NOMO-1 treated with dmso at 0.1 percent for 144 hours (cell line): ENCODE measurements at regions not wholly inside any gene's neighbourhood (a gene's known extent, or its start where the extent isn't known, plus 50 kb on each side); places are given as distances from the start of the nearest gene placed in this dataset.
"Not testable (repeated sequence)": the region's sequence is repeated elsewhere in the genome, so short reads cannot be mapped to it uniquely, and the experiment has no call there.

Source experiments
- DNase-seq: peaks from one replicate; lab custom pipeline; 2025; ENCODE audit not compliant: unreplicated experiment; lab: John Stamatoyannopoulos, UW

GRCh38 chr1:96865731-96866685, 144.4 kb downstream of the PTBP2 start:
- no peak for DNase-seq

DNA sequence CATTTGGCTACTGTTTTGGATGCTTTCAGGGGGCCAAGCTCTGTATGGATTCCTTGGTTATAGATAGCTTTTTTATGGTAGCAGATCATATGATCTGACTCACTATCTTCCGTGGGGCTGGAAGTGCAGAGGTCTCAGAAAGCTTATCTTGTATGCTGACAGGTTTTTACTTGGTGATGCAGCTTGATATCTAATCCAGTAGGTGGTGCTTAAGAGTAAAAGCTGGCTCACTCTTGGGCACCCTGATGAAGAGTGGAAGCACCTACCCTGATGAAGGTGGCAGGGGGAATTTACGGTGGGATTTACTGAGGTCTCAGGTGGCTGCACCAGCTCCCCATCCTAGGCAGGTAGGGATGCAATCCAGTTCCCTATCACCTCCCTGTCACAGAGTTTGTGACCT, 151.2 kb downstream of the PTBP2 start:
- DNase-seq, result no peak

- DNase-seq, result no peak
Measured at GRCh38 chr1:96878640-96879039, 157.1 kb downstream of the PTBP2 start.

DNA sequence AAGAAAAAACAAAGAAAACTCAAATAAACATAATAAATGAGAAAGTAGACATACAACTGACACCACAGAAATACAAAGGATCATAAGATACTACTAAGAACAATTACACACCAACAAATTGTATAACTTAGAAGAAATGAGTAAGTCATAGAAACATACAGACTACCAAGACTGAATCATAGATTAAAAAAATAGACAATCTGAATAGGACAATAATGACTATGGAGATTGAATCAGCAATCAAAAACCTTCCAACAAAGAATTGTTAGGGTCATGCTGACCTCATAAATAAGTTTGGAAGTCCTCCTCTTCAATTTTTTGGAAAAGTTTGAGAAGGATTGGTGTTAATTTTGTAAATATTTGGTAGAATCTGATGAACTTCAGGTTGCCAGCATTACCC, 159.0 kb downstream of the PTBP2 start:
- DNase-seq, result no peak

DNA sequence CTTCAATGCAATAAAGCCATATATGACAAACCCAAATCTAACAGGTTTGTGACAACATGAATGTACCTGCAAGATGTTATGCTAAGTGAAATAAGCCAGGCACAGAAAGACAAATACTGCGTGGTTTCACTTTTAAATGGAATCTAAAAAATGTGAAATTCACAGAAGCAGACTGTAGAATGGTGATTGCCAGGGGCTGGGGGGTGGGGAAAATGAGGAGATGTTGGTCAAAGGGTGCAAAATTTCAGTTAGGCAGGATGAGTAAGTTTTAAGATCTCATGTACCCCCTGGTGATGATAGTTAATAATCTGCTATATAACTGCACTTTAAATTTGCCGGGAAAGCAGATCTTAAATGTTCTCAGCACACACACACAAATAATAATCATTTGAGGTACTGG, 160.5 kb downstream of the PTBP2 start:
- no peak for DNase-seq

DNA sequence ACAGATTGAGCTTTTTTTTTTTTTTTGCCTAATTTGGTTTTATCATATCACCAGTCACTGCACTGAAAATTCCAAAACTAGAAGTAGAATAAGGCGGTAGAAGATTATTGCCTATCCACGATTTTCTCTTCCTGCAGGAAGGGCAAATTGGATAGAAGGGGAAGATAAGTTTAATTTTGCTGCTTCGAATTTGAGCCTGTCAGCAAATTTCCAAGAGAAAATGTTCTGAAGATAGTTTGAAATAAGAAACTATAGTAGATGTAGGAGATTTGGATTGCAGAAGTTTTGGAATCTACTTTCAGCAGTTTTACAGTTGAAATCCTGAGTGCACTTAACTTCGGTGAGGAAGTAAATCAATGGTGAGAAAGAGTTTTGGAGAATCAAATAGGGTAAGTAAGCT, 164.9 kb downstream of the PTBP2 start:
- no peak for DNase-seq

- no peak for DNase-seq
Measured at GRCh38 chr1:96887501-96887900, 165.9 kb downstream of the PTBP2 start.

DNA sequence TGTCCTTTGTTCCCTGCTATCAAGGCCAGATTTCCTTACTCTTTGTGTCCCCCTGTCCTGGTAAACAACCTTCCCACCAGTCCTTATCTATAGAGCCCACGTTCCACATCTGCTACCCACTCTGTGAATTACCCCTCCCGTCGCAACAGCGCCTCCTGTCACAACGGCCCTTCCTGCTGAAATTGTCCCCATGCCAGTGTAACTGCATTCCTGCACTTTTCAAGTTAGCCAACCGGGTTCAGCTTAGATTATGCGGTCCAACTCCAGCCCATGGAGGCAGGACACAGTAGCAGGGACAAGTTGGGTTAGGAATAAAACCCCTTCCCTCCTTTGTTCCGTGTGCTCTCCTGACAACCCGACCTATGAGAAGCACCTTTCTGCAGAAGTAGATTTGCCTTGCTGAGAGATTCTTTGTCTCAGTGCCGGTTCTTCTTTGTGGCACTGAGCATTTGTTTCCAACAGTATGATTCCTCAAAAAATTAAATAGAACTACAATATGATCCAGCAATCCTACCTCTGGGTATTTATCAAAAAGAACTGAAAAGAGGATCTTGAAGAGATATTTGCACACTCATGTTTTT, 180.3 kb downstream of the PTBP2 start:
- no peak for DNase-seq

- DNase-seq, result no peak
Measured at GRCh38 chr1:96912248-96912647, 190.7 kb downstream of the PTBP2 start.

GRCh38 chr1:96915701-96916100, 194.1 kb downstream of the PTBP2 start:
- DNase-seq, result not testable (repeated sequence)

GRCh38 chr1:96918406-96918805, 196.8 kb downstream of the PTBP2 start:
- DNase-seq, result no peak

DNA sequence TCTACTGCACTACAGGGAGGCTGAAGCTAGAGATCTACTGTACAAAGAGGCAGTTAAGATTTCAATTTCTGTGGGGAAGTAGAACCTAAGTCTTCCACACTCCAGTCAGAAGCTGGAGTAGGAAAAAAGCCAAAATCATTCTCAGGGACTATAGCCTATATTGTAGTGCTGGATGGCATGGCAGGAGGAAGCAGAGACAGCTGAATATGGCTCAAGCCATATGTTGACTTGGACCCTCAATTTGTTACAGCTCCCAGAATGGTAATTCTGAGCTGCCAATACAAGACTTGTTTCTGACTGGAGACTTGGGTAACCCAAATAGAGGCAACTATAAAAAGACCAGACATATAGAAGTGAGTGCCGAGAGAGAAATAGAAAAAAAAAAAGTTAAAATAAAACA, 200.6 kb downstream of the PTBP2 start:
- DNase-seq, result no peak

DNA sequence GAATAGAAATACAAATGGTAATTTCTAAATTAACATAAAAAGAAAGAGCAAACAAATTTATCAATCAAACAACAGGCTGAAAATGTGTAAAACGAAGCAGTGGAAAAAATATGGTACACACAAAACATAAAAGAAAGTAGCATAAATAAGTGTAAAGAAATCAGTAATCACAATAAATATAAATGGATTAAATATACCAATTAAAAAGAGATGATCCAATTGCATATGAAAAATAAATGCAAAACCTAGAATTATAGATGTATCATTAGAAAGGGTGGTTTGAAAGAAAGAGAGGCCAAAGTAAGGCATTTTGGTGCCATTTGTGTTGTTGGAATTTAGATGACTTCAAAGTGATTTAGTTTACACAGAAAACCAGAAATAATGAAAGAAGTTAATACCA, 202.2 kb downstream of the PTBP2 start:
- no peak for DNase-seq

- DNase-seq, result no peak
Measured at GRCh38 chr1:96926176-96926575, 204.6 kb downstream of the PTBP2 start.

- DNase-seq, result no peak
Measured at GRCh38 chr1:96927125-96927524, 205.5 kb downstream of the PTBP2 start.

- DNase-seq, result no peak
Measured at GRCh38 chr1:96931136-96931535, 209.6 kb downstream of the PTBP2 start.

GRCh38 chr1:96934282-96934681, 212.7 kb downstream of the PTBP2 start:
- no peak for DNase-seq

DNA sequence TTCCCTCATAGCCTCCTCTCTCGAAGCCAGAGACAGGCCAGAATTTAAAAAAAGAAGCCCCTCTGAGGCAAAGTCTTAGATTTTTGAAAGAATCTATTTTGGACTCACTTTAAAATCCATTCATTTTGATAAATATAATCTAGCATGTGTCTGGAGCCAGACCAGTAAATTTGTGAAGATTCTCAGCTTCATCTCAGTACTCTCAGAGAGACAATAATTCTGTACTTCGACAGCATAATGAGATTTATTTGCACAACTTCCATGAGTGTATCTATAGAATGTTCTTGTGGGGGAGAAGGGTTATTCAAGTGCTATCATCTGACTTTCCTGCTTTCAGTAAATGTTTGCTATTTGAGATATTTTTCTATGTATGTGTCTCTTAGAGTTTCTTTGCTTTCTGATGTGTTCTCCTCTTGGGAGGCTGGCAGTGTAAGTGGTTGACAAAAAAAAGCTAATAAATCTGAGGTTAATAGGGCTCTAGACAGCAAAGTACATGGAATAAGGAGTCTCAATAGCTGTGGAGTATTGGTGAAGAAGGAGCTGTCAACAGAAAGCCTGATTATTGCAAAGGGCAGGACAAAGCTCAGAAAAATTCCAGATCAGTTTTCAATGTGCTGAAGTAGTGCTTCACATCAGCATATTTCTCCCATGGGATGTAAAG, 223.0 kb downstream of the PTBP2 start:
- no peak for DNase-seq

- DNase-seq, result no peak
Measured at GRCh38 chr1:96945509-96946084, 224.0 kb downstream of the PTBP2 start.

- DNase-seq, result no peak
Measured at GRCh38 chr1:96955307-96956012, 233.9 kb downstream of the PTBP2 start.

DNA sequence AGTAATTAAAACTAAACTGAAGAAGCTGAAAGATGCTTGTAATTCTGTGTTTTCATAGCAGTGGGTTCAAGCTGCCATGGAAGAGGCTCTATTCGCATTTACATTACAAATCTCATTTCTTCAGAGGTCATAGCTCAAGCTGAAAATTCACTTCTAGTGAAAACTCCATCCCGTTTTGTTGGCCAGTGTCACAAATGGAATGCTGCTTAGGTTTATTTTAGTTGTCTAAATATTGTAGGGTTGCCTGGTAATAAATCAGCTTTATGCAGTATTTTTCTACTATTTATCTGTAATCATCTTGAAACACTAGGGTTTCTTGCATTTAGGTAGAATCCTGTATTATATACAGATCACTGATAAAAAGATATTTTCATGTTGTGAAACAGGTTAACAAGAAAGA, 240.6 kb downstream of the PTBP2 start:
- no peak for DNase-seq
